ENCODE measurements at regions not wholly inside any gene's neighbourhood (a gene's known extent, or its start where the extent isn't known, plus 50 kb on each side); places are given as distances from the start of the nearest gene placed in this dataset.

GRCh38 chr10:128375171-128375570 lies 248.9 kb upstream of the MKI67 start:
- TF ChIP-seq CTCF (IDR thresholded peaks at IDR 0.05) (no peak), POLR2A (IDR thresholded peaks at IDR 0.05) (no peak)

All from ovary (tissue), 3 donors.